CD4-positive, alpha-beta T cell (primary cell): ENCODE measurements at regions not wholly inside any gene's neighbourhood (a gene's known extent, or its start where the extent isn't known, plus 50 kb on each side); places are given as distances from the start of the nearest gene placed in this dataset.

ENCODE experiments used
- ATAC-seq: fragments of 200-7000 bp; cut with Tn5 transposase; one replicate; pipeline ENCODE4 v1.10.0; 2022; ENCODE audit warnings: mild to moderate bottlenecking; ENCODE audit not compliant: poor library complexity
- CTCF ChIA-PET: fragments of 350-600 bp; sonication (Branson Sonifier 250); formaldehyde crosslinking; loops from one replicate; lab custom pipeline; 2021; ENCODE audit warnings: antibody characterized with exemption, inconsistent platforms; lab: Charles Lee
- POLR2A ChIA-PET: fragments of 350-600 bp; sonication (Branson Sonifier 250); formaldehyde crosslinking; loops from one replicate; lab custom pipeline; 2021; ENCODE audit warnings: antibody characterized with exemption, inconsistent platforms; lab: Charles Lee
- DNase-seq, 14 experiments: peaks; one replicate each; pipeline ENCODE4 v3.0.0-alpha.2; 2013 to 2020; ENCODE audit warnings: mixed read lengths in 2 of 14
- H3K27ac ChIP-seq, 2 donors: one replicate each; pipeline versions ENCODE4 v1.5.1 to v1.7.0; 2013; ENCODE audit warnings: low read length in 2 of 2, low read depth in 1 of 2, mild to moderate bottlenecking in 1 of 2
- H3K27me3 ChIP-seq, 2 experiments: 1 replicate in 1 of 2; 2 replicates in 1 of 2; pipeline versions ENCODE4 v1.6.1 to v1.7.0; 2013; ENCODE audit warnings: low read length in 2 of 2, control low read depth in 1 of 2, mild to moderate bottlenecking in 1 of 2, moderate library complexity in 1 of 2; ENCODE audit not compliant: insufficient read depth in 2 of 2, control insufficient read depth in 1 of 2
- H3K36me3 ChIP-seq: one replicate; pipeline ENCODE4 v1.6.1; 2013; ENCODE audit warnings: low read length, control low read depth; ENCODE audit not compliant: insufficient read depth
- H3K4me1 ChIP-seq: one replicate; pipeline ENCODE4 v1.6.1; 2013; ENCODE audit warnings: low read length, control low read depth; ENCODE audit not compliant: insufficient read depth
- H3K4me3 ChIP-seq: one replicate; pipeline ENCODE4 v1.5.1; 2013; ENCODE audit warnings: mild to moderate bottlenecking, low read length, moderate library complexity
- H3K9me3 ChIP-seq, 2 experiments: 1 replicate in 1 of 2; 2 replicates in 1 of 2; pipeline versions ENCODE4 v1.6.1 to v1.7.0; 2013; ENCODE audit warnings: low read length in 2 of 2, mild to moderate bottlenecking in 2 of 2, control low read depth in 1 of 2, moderate library complexity in 1 of 2; ENCODE audit not compliant: control insufficient read depth in 1 of 2, insufficient read depth in 1 of 2
- H3K27ac Mint-ChIP-seq: one replicate; pipeline ENCODE4 v1.8.0; 2020; ENCODE audit warnings: mixed read lengths
- H3K27me3 Mint-ChIP-seq: one replicate; pipeline ENCODE4 v1.8.0; 2021; ENCODE audit warnings: mixed read lengths
- H3K36me3 Mint-ChIP-seq: one replicate; pipeline ENCODE4 v1.8.0; 2021; ENCODE audit warnings: low read depth, mixed read lengths
- H3K4me1 Mint-ChIP-seq: one replicate; pipeline ENCODE4 v1.8.0; 2021; ENCODE audit warnings: low read depth, mixed read lengths
- H3K4me3 Mint-ChIP-seq: one replicate; pipeline ENCODE4 v1.8.0; 2020; ENCODE audit warnings: mild to moderate bottlenecking, mixed read lengths
- H3K9me3 Mint-ChIP-seq: one replicate; pipeline ENCODE4 v1.8.0; 2020; ENCODE audit warnings: mixed read lengths
- CTCF ChIP-seq: fragments of 200-600 bp; IDR thresholded peaks from one replicate; pipeline ENCODE4 v1.8.0; 2022; ENCODE audit warnings: antibody characterized with exemption, mild to moderate bottlenecking
- intact Hi-C, 2 experiments: fragments of 100-400 bp; cut with DNase I in 1 of 2; cut with micrococcal nuclease in 1 of 2; formaldehyde crosslinking; loops; one replicate each; pipeline versions ENCODE4 v1.15.1 to v1.9.0; 2023 to 2025; cut with DNase I, micrococcal nuclease

GRCh38 chrX:139083191-139083590 is 371.7 kb upstream of the FGF13 start:
- Mint-ChIP-seq H3K27ac (no peak overlapping the region), H3K36me3 (no peaks in the 10 kb centered on the region), H3K4me1 (no peaks in the 10 kb centered on the region), H3K4me3 (no peak overlapping the region), H3K9me3 (no peaks in the 10 kb centered on the region), H3K27me3 (no peaks in the 10 kb centered on the region)
- intact Hi-C loops, result no loop called here
- no peak for TF ChIP-seq CTCF
- ChIA-PET CTCF (no interaction called here), POLR2A (no interaction called here)
- Histone ChIP-seq H3K9me3 (no peaks in the 10 kb centered on the region), H3K27me3 (no peaks in the 10 kb centered on the region), H3K4me3 (no peak overlapping the region), H3K4me1 (no peaks in the 10 kb centered on the region), H3K36me3 (no peaks in the 10 kb centered on the region), H3K27ac (no peak overlapping the region)
- DNase-seq, result peak in 1 of 14 experiments; percentile 0
- ATAC-seq, result no peak

DNA sequence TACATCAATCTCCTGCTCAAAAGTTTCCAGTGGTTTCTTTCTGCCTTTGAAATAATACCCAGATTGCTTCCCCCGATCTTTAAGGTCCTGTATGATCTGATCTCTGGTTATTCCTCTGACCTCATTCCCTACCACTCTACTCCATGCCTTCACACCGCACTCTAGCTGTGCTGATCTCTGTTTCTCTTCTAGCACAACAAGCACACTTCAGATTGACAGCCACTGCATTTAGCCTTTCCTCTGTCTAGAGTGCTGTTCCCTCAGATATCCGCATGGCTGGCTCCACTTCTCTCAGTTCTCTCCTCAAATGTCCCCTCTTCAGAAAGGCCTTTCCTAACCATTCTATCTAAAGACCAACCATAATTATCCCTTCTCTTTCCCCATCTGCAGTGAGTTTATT is 370.4 kb upstream of the FGF13 start:
- Mint-ChIP-seq H3K9me3 (no peaks in the 10 kb centered on the region), H3K27me3 (no peaks in the 10 kb centered on the region), H3K4me3 (no peak overlapping the region), H3K36me3 (no peaks in the 10 kb centered on the region), H3K27ac (no peak overlapping the region), H3K4me1 (no peaks in the 10 kb centered on the region)
- TF ChIP-seq CTCF, result no peak
- ChIA-PET POLR2A (no interaction called here), CTCF (no interaction called here)
- H3K4me1 ChIP-seq, result no peaks in the 10 kb centered on the region
- intact Hi-C loops, result no loop called here
- DNase-seq (no peak), ATAC-seq (no peak)
- no peaks in the 10 kb centered on the region for H3K27me3 ChIP-seq
- H3K9me3 ChIP-seq, result no peaks in the 10 kb centered on the region
- no peaks in the 10 kb centered on the region for H3K36me3 ChIP-seq
- H3K4me3 ChIP-seq, result no peak overlapping the region
- no peak overlapping the region for H3K27ac ChIP-seq

- Mint-ChIP-seq H3K9me3 (no peaks in the 10 kb centered on the region), H3K4me1 (no peaks in the 10 kb centered on the region), H3K4me3 (no peak overlapping the region), H3K27ac (no peak overlapping the region), H3K27me3 (no peaks in the 10 kb centered on the region), H3K36me3 (no peaks in the 10 kb centered on the region)
- intact Hi-C loops, result no loop called here
- no peak for TF ChIP-seq CTCF
- Histone ChIP-seq H3K4me1 (no peaks in the 10 kb centered on the region), H3K36me3 (no peaks in the 10 kb centered on the region), H3K27ac (no peak overlapping the region), H3K9me3 (no peaks in the 10 kb centered on the region), H3K4me3 (no peak overlapping the region), H3K27me3 (no peaks in the 10 kb centered on the region)
- CTCF ChIA-PET, result no interaction called here
- DNase-seq (no peak), ATAC-seq (no peak)
- POLR2A ChIA-PET, result no interaction called here
Measured at GRCh38 chrX:139079789-139080188, 368.3 kb upstream of the FGF13 start.
